ENCODE measurements at regions not wholly inside any gene's neighbourhood (a gene's known extent, or its start where the extent isn't known, plus 50 kb on each side); places are given as distances from the start of the nearest gene placed in this dataset.

DNA sequence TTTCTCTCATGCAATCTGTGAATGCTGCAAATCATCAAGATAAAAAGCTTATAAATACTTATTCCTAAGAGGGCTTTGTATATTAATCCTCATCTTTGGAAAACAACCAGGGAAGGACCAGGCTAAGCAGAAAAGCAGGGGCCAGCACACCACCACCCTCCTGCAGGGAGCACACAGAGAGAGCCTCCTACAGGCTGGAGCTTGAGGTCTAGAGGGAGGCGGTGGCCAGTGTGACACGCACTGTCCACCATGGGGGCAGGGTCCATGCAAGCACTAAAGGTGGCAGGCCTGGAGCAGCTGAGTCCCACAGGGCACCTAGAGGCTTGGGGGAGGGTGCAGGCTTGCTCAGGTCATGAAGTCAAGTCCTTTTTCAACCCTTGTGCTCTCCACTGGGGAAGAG is 236.9 kb downstream of the TACR3 start:
- TF ChIP-seq, protein P1, sequence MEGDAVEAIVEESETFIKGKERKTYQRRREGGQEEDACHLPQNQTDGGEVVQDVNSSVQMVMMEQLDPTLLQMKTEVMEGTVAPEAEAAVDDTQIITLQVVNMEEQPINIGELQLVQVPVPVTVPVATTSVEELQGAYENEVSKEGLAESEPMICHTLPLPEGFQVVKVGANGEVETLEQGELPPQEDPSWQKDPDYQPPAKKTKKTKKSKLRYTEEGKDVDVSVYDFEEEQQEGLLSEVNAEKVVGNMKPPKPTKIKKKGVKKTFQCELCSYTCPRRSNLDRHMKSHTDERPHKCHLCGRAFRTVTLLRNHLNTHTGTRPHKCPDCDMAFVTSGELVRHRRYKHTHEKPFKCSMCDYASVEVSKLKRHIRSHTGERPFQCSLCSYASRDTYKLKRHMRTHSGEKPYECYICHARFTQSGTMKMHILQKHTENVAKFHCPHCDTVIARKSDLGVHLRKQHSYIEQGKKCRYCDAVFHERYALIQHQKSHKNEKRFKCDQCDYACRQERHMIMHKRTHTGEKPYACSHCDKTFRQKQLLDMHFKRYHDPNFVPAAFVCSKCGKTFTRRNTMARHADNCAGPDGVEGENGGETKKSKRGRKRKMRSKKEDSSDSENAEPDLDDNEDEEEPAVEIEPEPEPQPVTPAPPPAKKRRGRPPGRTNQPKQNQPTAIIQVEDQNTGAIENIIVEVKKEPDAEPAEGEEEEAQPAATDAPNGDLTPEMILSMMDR (IDR thresholded peaks at IDR 0.05), result no peak
- TF ChIP-seq POLR2AphosphoS5 (IDR thresholded peaks at IDR 0.05; ENCODE audit: low read depth, low read length), result no peak
- TF ChIP-seq, protein P2, sequence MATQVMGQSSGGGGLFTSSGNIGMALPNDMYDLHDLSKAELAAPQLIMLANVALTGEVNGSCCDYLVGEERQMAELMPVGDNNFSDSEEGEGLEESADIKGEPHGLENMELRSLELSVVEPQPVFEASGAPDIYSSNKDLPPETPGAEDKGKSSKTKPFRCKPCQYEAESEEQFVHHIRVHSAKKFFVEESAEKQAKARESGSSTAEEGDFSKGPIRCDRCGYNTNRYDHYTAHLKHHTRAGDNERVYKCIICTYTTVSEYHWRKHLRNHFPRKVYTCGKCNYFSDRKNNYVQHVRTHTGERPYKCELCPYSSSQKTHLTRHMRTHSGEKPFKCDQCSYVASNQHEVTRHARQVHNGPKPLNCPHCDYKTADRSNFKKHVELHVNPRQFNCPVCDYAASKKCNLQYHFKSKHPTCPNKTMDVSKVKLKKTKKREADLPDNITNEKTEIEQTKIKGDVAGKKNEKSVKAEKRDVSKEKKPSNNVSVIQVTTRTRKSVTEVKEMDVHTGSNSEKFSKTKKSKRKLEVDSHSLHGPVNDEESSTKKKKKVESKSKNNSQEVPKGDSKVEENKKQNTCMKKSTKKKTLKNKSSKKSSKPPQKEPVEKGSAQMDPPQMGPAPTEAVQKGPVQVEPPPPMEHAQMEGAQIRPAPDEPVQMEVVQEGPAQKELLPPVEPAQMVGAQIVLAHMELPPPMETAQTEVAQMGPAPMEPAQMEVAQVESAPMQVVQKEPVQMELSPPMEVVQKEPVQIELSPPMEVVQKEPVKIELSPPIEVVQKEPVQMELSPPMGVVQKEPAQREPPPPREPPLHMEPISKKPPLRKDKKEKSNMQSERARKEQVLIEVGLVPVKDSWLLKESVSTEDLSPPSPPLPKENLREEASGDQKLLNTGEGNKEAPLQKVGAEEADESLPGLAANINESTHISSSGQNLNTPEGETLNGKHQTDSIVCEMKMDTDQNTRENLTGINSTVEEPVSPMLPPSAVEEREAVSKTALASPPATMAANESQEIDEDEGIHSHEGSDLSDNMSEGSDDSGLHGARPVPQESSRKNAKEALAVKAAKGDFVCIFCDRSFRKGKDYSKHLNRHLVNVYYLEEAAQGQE (IDR thresholded peaks at IDR 0.05; ENCODE audit: insufficient read depth in 1 of 2, low read depth in 2 of 2, low read length in 1 of 2), result no peak
